Inflammatory macrophage treated with lipopolysaccharide for 1 hour (primary cell): ENCODE measurements at regions not wholly inside any gene's neighbourhood (a gene's known extent, or its start where the extent isn't known, plus 50 kb on each side); places are given as distances from the start of the nearest gene placed in this dataset.

Experiments used
- DNase-seq, 2 donors: peaks; one replicate each; pipeline ENCODE4 v3.0.0-alpha.2; 2020 to 2022

DNA sequence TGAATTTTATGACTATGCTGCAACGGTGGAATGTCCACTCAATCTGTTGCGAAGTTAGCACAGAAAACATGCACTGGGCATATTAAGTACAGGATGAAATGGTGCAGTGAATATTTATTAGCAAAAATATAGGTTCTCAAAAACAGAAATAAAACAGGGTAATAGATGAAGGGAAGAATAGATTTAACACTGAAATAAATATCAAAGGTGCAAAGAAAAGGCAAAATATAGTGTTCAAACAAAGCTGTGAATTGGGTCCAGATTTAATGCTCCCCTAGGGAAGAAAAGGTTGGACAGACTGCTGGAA, 435.2 kb upstream of the MGMT start:
- no peak for DNase-seq

DNA sequence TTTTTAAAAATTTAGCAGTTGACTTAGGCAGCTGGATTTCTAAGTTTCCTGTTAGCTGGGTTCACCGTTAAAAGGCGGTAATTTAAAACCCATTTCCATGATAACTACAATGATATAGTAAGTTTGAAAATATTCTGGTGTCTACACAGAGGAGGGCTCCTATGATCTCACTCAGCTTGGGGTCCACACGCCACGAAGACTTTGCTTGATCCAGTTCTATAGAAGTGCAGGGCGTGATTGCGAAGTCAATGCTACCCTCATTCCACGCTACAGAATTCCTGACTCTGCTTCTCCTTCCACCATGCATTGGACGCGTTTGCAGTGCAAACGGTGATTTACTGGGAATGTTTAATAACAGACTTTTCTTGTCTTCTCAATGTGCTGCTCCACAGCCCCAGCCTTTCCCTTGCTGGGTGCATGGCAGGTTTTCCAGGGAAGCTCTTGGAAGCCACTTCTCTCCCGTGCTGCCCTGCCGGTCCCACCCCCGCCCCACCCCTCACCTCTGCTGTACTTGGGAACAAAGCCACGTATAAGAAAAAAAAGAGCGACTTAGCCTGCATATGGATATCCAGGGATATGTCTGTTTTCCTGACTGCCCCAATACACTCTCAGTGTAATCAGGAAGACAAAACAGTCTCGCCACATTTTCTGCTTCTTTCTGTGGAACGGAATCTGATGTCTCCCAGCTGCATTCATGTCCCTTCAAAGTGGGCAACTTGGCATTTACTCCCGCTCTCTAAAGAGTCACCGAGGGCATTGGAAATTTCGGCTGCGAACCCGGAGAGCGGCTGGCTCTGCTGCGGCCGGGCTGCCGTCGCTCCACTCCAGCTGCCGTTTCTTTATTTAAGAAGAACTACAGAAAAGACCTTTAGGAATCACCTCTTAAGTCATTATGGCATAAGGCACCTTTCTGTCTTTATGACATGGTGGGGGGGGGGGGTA, 434.4 kb upstream of the MGMT start:
- DNase-seq = no peak

DNA sequence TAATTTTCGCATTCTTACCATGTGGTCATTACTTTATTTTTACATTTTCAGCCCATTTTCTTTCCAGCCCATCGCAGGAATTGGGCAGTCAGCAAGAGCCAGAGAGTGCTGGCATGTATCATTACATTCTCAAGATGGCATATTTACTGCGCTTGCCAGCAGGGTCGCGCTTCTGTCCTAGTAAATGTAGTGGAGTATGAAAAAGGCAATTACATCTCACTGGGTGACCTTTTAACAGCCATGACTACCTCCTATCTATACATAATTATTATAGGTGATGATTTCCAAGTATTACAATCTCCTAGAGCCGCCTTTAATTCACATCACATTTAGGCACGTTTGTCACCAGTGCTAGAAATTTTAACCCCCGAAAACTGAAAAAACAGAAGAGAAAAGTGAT, 433.7 kb upstream of the MGMT start:
- no peak for DNase-seq

DNA sequence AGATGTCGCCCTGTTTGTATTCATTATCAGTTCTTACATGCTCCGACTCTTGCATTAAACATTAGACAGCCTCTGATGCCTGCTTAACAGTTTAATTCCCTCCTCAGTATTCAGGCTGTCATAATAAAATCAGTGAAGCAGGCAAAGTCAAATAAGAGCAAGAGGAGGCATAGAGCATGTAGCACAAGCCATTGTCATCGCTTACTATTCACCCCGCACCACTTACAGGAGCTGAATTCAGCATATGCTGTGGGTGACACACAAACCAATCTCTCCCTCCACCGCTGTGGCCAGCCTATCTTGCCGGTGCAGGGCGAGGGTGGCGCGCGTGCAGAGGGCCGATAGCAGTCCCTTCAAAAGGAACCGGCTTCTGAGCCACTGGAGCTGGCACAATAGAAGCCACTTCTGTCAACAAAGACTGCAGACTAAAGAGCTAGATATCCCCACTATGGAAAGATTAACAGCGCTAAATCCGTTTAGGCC, 433.2 kb upstream of the MGMT start:
- DNase-seq = no peak

DNA sequence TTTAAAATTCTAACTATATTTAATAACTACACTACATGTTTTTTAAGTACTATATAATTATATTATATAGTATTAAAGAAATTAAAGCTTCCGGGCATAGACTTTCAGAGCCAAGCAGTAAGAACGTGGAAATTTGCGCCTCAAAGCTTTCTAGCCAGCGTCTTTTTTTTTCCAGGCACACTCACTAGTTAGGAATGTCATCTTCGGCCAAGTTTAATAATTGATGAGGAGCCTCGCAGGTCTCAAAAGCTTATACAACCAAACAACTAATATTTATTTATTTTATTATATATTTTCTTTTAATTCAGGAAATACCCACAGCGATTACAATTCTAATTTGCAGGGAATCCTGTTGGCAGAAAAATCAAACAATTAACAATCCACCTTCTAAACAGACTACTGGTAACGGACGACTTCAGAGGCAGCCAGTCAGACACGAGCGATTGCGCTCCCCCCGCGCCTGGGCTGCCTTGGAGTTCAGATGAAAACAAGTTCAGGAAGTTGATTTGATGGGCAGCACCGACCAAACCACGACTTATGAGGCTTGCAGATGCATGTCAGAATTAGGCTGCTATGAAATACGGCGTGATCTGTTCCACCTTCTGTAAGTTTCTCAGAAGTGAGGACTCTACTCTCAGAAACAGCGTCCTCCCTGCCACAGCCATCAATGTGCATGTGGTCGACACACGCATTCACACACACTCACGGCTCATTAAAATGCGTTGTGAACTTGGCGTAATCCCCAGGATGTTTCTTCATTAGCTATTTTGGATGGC, 431.8 kb upstream of the MGMT start:
- DNase-seq = no peak

DNA sequence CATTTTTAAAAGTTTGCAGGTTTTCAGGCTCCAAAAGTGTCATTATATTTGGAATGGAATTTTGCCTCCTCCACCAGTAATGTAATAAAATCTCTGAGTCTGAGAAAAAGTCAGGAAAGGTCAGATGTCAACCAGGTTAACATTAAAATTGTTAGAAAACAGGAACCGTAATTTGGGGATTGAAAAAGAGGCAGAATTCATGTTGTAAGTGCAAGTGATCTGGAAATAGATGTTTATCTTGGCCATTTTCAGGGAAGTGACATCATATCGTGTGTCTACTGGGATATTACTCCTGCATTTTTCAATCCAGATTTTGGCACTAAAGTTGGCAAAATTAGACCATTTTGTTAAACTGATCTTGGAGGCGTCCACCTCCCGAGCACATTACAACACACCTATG, 428.5 kb upstream of the MGMT start:
- no peak for DNase-seq

DNA sequence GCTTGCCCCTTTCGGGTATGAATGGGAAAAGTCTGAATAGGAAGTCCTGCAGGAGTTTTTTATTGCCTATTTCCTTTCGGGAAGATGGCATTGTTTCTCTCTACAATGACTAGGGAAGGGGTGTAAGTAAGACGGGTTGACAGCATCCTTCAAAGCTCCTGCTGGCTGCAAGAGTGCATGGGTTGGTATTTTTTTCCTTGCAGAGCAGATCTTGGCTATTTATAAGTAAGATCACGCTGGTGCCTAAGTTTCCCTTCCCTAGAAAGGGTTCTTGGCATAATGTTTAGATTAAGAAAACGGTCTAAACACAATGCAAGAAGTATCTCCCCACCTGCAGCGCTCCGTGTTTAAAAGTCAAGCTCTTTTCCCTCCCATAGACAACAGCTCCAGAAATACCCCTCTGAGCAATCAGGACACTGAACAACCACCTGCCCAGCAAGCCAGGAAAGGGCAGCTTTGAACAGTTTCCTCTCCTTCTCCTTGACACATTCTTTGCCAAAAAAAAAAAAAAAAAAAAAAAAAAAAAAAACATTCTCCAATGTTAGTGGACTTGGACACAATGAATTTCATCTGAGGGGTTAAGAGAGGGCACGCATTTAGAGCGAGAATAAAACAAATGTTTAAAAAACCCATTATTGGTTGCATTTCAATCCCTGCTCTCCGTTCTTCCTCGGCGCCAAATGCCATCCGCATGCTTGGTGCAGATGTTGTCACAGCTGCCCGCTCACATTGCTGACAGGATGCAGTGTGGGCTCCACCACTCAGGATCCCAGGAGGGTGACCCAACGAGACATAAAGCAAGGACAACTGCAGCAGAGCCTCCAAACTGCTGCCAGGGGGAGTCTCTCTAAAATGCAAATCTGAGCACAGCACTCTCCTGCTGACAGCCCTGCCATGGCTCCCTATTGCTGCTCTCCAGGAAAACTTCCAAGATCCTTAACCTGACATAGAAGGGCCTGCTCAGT, 427.4 kb upstream of the MGMT start:
- no peak for DNase-seq

DNA sequence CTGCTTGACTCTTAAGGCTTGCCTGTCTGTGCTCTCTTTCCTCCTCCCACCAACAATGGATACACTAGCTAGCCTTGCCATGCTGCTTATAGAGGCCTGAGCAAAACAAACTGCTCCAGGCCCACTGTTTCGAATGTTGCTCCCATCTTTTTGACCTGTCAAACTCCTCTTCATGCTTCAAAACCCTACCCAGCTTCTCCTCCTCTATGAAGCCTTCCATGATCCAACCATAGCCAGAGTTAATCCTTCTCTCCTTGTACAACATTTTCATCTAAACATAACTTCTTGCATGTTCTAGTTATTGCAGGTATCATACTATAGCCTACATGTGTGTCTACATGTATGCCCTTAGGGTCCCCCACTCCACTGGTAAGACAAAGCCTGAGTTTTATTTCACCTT, 426.7 kb upstream of the MGMT start:
- no peak for DNase-seq

DNA sequence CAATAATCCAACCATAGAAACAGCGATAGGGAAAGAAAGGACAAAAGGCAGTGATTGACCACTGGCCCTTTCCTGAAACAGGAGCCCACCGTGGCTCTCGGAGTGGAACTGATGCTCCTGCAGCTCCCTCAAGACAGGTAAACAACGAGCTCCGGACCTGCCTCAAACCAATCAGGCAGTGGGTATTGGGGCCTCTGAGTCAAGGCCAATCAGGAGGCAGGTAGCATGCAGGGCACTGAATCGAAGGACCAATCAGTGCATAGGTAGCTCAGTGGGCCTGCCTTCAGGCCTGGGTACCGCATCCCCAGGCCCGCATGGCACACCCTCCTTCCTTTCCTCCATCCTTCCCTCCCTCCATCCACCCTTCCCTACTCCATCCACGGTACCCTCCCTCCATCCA, 425.1 kb upstream of the MGMT start:
- DNase-seq = no peak

DNA sequence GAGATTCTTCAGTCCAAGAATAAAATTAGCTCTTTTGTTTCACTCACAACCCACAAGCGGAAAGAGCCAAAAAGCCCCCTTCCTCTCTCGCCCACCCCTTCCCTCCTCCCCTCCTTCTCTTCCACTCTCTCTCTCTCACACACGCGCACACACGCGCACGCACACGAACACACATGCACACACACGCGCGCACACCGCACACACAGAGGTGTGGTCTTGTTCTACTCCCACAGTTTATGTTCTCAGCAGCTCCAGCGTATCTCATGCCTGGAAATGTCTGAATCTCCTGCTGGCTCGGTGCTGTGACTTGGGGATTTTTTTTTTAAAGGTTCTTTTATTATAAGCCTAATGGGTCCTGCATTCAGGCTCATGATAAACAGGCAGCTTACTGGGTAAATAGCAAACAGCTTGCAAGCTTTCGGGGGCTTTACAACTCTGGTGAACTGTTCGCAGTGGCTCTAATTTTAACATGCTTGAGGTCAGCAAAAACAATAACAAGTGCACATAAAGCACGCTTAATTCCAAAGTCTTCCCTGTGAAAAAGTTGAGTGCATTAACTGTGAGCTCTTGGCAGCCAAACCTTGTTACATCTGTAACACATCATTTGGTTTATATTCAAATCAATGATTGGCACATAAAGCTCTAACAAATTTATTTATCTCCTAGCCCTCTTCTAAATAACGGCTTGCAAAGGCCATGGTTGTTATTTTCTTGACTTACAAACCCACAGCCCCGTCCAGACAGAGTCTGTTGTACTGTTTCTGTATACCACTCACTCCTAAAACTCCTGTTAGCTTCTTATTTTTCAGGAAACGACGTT, 424.1 kb upstream of the MGMT start:
- no peak for DNase-seq

DNA sequence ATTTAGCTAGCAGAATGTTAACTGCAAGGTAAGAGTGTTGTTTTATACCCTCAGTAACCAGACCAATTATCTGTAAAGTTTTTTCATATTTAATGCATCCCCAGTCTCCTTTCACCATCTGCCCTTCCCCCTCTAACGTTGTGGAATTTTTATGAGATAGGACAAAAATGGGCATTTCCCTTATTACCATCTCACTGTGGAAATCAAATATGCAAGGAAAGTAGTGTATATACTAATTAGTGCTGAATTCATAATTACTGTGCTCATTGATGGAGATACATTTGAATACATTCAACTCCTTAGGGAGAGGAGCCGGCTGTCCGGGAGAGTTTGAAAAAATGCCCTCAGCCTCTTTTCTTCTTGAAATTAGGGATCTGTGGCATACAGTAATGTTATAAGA, 423.4 kb upstream of the MGMT start:
- no peak for DNase-seq

DNA sequence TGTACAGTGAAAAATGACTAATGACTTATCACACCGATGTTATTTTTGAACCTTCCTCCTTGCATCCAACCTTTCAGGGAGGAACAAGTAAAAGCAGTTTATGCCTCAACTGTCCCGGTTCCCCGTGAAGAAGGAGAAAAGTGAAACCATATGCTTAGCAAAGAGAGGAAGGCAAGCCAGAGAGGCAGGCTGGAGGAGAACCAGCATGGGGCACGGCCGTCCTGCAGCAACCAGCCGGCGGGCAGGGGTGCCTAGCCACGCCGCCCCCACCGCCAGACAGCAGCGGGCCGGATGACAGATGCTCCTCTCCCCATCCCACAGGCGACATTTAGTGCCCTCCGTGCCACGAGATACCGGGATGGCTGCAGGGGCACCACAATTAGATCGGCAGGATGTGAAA, 421.4 kb upstream of the MGMT start:
- no peak for DNase-seq

DNA sequence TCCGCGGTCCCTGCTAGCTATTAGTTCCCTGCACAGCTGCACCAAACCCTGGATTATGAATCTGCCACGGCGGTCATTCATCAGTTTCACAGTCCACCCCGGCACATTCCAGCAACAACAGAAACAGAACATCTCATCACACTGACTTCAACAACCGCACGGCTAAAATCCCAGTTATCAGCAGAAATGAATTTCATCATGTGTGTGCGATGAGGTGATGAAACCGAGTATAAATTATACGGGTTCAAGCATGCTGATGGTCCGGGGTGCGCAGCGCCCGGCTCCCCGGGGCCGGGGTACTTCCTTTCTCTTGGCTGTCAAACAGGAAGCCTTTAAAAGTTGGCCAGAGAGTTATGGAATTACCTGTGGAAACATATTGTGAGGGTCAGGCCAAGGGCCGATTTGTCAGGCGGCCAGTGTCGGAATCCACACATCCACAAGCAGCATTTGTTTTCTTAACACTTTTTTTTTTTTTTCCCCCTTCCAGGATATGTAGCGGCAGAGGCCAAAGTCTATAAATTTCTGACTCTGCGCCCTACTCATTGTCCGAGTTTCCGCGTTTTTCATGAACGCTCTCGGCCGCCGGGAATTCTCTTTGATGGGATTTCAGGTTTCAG, 420.9 kb upstream of the MGMT start:
- no peak for DNase-seq

DNA sequence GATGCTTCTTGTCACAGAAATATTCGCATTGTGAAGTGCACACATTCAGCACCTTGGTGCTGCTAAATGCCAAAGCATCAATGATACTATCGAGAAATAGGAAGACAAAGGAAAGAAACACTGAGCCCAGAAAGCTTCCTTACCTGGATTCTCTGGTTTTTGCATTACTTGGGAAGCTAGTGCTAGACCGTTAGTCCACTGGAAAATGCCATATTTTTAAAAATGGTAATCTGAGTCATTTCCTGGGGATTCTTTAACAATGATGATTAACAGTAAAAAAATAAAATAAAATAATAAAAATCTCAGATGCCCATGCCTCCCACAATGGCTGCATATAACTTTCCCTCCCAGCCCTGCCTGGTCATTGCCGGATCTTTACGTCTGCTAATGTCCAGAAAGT, 420.1 kb upstream of the MGMT start:
- no peak for DNase-seq

DNA sequence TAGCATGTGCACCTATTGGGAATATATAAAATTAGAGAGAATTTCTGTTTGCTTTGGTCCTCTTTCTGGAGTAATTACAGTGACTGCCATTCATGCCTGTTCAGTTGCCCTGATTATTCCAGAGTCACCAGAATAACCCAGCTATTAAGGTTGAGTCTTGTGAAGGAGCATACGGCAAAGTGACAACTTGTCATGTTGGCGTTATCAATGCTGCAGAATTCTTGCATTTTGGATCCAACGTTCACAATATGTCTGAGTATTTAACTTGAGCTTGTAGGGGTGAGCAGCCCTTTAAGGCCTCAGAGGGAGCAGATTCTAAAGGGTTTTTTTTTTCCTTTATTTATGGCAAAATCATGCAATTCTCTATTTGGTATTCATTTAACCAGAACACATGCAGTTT, 419.4 kb upstream of the MGMT start:
- DNase-seq = no peak

DNA sequence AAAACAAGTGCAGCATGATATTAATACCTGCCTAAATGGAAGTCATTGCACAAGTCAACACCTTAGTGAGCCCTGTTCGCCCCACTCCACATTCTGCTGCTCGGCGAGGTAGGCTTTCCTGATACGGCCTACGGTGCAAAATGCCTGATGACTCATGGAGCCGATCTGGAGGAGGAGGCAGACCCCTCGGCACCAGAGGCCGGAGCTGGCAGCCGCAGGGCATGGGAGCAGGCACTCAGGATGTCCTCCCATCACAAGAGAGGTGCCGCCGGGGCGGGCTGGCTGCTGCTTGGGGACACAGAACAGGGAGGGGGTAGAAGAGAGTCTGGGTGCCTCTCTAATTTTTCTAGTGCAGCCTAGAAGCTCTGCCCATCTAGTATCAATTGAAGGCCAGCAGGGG, 418.5 kb upstream of the MGMT start:
- DNase-seq = no peak

DNA sequence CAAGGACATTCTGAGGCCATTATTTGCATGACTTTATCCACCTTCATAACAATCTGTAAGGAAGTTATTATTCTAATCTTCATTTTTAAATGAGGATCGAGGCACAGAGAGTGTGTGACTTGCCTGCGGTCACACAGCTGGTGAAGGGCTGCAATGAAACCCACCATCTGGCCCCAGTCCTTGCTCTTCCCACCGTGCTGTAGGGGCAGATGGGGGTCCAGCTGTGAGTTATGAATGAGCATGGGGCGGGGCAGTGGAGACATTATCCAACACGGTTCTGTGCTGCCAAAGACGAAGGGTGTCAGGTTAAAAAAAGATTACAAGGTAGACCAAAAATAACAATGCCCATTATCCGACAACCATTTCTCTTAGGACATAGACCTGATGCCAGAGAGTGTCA, 417.5 kb upstream of the MGMT start:
- DNase-seq = no peak

DNA sequence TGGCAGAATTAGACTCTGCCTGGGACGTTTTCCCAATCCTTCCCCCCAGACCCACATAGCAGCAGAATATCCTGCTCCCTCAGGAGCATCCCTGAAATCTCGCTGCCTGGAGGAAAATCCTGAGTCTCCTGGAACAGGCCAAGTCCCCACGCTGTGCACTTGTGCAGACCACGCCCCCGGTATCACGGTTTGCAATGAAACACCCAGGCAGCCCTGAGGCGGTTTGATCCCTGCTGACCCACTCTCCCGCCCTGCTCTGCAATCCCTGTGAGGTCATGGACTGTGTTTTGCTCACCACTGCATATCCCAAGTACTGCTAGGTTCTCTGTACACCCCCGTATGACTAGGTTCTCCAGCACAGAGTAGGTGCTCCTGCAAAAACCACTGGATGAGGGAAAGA, 411.8 kb upstream of the MGMT start:
- DNase-seq = no peak

DNA sequence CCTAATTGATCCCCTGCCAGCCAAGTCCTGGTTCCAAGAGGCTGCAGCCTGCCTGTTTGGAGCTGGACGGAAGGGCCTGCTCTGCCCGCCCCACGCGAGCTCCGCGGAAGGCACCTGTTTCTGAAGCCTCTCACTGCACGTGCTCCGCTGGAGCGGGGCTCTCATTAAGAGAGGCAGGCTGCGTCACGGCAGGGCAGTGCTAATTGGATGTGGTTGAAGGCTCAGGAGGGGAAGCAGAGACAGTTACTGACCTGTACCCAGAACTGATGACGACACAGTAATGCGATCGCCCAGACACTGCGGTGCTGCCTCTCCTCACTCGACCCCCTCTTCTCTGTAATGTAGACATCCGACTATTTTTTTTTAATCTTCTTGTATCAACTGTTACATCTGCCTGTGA, 411.1 kb upstream of the MGMT start:
- no peak for DNase-seq

DNA sequence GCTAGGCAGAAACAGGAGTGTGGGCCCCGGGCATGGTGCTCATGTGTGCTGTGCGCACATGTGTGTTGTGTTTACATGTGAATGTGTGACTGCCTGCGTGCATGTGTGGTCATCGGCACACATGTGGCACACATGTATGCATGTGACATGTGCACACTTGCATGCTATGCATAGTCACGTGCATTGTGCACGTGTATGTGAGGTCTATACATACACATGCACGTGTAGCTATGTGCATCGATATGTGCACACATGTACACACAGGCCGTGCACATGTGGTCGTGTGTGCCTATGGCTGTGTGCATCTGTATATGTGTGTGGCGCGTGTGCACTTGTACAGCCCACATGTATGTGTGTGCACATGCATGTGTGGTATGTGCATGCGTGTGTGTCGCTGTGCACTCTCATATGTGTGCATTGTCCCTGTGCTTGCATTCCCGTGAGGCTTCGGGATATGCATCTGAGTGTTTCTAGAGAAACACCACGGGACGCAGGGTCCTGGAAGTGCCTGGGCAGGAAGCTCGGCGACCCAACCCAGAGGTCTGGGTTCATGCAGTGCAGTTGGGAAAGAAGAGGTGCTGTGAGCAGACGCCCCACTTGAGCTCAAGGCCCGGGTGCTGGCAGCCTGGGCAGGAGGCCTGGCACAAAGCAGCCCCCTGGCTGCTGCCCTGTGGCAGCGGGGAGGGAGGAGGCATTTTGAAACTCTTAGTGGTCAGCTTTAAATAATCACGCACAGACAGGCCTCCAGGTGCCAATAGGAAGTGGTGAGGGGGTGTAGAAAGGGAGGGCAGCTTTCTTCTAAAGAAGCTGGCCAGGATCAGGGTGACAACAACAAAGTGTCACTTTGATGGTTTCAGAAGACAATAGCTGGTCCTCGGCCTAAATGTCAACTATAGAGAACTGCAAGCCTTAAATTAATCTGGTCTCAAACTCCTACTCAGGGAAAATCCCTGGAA, 410.0 kb upstream of the MGMT start:
- no peak for DNase-seq
